ENCODE measurements at regions not wholly inside any gene's neighbourhood (a gene's known extent, or its start where the extent isn't known, plus 50 kb on each side); places are given as distances from the start of the nearest gene placed in this dataset.

DNA sequence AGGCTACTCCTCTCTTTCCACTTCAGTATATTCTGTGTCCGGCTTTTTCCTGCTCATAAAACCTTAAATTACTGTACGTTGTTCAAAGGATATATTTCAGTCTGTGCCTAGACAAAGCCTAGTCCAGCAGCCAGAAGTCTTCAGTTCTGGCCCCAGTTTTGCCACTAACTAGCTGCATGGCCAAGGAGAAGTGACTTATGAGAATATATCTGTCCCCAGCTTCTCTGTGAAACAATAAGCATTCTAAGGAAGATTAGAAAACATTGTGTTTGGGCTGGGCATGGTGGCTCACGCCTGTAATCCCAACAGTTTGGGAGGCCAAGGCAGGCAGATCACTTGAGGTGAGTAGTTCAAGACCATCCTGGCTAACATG is 105.0 kb upstream of the HDAC9 start:
- no peak for TF ChIP-seq POLR2A (IDR thresholded peaks at IDR 0.05; ENCODE audit: low read length)
- no peak for TF ChIP-seq GATA1 (IDR thresholded peaks at IDR 0.05; ENCODE audit: low read depth, low read length)

All from erythroblast (primary cell).